GM18951 (cell line): ENCODE measurements at regions not wholly inside any gene's neighbourhood (a gene's known extent, or its start where the extent isn't known, plus 50 kb on each side); places are given as distances from the start of the nearest gene placed in this dataset.

ENCODE experiments used
- POLR2A ChIP-seq: IDR thresholded peaks from 4 replicates; pipeline ENCODE4 v1.6.1; 2011; ENCODE audit warnings: mild to moderate bottlenecking; ENCODE audit not compliant: insufficient read length, insufficient read depth; ENCODE audit errors: extremely low read depth
- in situ Hi-C: fragments of 300-500 bp; cut with MboI; formaldehyde crosslinking; loops from one replicate; pipeline ENCODE4 v1.12.0; 2022; ENCODE audit warnings: low sequenced_read_pairs, mixed read lengths, inconsistent platforms; ENCODE audit not compliant: unreplicated experiment

DNA sequence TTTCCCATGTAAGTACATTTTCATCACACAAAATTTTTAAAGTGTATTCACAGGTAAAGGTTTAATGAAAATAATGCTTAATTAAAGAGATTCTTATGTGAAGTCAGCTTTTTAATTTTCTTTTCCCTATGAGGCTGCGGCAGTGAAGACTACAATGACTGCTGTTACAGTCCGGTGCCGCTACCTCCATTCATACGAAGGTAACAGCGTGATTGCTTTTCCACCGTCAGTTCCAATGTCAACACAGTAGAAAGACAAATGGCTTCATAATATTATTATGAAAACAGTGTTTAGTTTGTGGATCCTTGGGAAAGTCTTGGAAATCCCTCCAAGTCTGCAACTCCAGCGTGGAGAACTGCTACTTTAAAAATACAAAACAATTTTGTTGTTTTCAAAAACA, 254.9 kb upstream of the NRIP1 start:
- TF ChIP-seq POLR2A, result no peak
- in situ Hi-C loops, result no loop called here

DNA sequence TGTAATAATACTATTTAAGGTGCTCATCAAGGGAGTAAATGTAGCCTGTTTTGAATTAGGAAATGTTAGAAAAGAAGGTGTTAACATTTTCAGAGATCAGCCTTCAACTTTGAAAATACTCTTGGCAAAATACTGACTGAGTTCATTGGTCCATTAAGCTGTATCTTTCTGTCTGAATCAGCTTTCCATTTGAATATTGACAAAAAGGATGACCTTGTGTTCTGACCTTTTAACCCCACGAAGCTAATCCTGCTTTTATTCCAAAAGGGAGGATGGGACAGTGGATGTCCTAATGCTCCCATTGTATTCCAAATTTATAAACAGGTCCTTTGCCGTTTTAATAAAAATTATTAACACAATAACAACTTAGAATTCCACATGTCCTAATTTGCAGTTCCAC, 259.7 kb upstream of the NRIP1 start:
- TF ChIP-seq POLR2A, result no peak
- in situ Hi-C loops, result no loop called here

GRCh38 chr21:15326032-15326867, 261.4 kb upstream of the NRIP1 start:
- in situ Hi-C loops, result no loop called here
- no peak for TF ChIP-seq POLR2A

DNA sequence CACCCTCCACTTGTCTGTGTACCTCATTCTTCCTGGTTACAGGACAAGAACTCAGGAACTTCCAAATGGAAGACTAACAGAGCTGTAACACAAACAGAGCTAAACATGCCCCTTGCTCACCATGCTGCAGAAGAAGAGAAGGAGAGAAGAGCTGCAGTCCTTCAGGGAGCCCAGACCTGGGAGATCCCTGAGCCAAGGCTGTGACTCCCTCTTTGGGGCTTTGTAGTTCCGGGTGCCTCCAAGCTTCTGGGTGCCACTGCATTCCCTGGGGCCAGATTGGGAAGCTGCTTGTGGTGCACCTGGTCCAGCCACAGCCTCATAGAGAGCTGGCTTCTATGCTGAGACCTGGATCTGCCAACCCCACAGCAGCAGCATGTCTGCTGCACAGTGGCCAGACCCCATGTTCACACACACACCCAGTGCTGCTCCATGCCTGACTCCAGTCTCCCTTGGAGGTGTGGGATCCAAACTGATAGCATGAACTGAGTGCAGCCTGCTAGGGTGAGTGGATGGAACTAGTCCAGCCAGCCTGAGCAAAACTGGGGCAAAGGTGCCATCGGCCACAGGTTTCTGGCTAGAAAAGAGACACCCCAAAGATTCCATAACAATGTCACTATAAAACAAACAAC, 263.0 kb upstream of the NRIP1 start:
- TF ChIP-seq POLR2A, result no peak
- in situ Hi-C loops, result no loop called here

DNA sequence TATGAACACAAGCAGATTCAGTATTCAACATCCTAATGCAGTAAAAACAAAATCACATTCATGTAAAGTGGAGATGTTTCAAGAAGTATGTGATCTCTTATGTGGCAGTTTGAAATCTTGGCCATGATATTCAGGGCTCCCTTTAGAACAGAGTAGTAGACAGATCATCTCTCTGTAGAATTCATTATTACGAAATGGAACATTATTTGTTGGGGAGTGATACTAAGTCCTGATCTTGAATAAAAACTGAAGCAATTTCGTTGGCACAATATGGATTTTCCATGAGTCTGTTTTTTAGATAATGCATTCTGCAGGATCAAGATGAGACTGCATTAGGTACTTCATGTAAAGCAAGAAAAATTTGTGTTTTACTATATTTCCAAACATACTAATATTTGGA, 264.4 kb upstream of the NRIP1 start:
- TF ChIP-seq POLR2A, result no peak
- in situ Hi-C loops, result no loop called here

DNA sequence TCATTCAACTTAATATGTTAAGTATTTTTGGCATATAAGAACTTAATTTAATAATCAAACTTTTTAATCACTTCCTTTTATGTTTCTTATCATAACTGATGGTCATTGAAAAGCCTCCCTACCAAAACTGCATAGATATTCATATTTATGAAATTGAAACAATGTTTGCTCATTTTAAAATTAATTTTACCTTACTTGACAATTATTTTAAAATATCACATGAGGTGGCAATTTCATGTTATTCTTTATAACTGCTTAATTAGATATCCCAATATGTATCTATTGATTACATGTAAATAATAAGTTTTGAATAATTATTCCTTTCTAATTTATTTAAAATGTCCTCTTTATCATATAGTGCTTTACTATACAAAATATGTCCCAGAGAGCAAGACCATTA, 266.1 kb upstream of the NRIP1 start:
- in situ Hi-C loops, result no loop called here
- no peak for TF ChIP-seq POLR2A

GRCh38 chr21:15332572-15332971, 267.8 kb upstream of the NRIP1 start:
- no peak for TF ChIP-seq POLR2A
- in situ Hi-C loops, result no loop called here

- in situ Hi-C loops, result no loop called here
- TF ChIP-seq POLR2A, result no peak
Measured at GRCh38 chr21:15333136-15333710, 268.4 kb upstream of the NRIP1 start.

- TF ChIP-seq POLR2A, result no peak
- in situ Hi-C loops, result no loop called here
Measured at GRCh38 chr21:15333951-15334350, 269.2 kb upstream of the NRIP1 start.

DNA sequence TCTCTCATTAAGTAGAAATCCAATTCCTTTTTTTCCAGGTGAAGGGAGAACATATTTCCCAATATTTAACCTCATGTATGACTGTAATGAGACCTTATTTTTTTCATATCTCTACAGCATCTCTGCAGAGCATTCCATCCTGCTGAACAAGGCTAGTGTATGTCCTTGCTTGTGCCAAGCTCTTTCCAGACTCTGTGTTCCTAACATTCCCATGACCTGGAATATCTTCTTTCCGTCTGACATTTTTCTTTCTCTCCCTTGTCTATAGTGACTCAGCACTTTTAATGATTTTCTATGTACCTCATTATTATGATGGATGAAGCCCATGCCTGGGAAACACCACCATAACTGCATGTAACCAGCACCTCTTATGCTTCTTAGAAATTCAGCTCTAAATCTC, 278.3 kb upstream of the NRIP1 start:
- TF ChIP-seq POLR2A, result no peak
- in situ Hi-C loops, result no loop called here

GRCh38 chr21:15352009-15352408, 287.2 kb upstream of the NRIP1 start:
- TF ChIP-seq POLR2A, result no peak
- in situ Hi-C loops, result no loop called here

- in situ Hi-C loops, result no loop called here
Measured at GRCh38 chr21:15353546-15353945, 288.7 kb upstream of the NRIP1 start.

DNA sequence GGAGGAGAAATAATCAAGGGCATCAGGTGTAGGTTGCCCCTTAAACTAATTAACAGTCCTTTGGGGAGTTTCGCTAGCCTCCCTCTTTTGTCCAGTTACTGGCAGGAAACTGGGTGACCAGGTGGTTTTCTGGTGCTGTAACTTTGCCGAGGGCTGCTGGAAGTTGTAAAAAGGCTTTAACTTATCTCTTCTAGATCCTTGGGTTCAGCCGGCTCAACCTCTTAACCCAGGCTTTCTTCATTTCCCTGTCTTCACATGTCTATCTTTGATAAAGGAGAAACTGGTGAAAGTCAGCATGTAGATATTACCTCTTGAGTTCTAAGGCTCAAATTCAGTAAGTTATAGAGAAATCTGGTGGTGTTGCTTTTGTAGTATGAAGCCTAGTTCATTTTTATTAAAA, 289.7 kb upstream of the NRIP1 start:
- TF ChIP-seq POLR2A, result no peak
- in situ Hi-C loops, result no loop called here

More at GRCh38 chr21:15353546-15353945, 288.7 kb upstream of the NRIP1 start:
- TF ChIP-seq POLR2A, result no peak

DNA sequence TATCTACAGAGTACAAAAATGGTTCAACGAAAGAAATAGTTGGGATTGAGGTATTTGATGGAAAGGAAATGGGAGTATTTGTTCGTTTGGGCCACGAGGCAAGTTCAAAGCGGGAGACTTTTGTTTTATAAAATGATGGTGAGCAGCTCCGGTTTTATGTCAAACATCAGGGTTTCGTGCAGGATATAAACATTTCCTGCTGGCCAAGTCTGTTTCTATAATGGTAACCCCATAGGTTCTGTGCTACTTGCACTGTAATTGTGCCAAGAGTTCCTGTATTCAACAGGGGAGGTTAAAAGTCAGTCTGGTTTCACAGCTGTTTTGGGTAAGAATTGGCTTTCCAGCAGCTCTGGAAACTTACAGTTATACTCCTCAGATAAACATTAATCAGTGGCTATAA, 290.3 kb upstream of the NRIP1 start:
- no peak for TF ChIP-seq POLR2A
- in situ Hi-C loops, result no loop called here
